ENCODE measurements at regions not wholly inside any gene's neighbourhood (a gene's known extent, or its start where the extent isn't known, plus 50 kb on each side); places are given as distances from the start of the nearest gene placed in this dataset.
"Not testable (repeated sequence)": the region's sequence is repeated elsewhere in the genome, so short reads cannot be mapped to it uniquely, and the experiment has no call there.

DNA sequence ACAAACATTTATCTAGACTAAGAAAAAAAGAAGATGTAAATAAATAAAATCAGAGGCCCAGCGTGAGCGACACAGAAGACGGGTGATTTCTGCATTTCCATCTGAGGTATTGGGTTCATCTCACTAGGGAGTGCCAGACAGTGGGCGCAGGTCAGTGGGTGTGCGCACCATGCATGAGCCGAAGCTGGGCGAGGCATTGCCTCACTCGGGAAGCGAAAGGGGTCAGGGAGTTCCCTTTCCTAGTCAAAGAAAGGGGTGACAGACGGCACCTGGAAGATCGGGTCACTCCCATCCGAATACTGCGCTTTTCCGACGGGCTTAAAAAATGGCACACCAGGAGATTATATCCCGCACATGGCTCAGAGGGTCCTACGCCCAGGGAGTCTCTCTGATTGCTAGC is 79.5 kb upstream of the ABCD2 start:
- not testable (repeated sequence) for H3K4me3 Mint-ChIP-seq; H3K4me1 Mint-ChIP-seq; DNase-seq (ENCODE audit: low spot score in 2 of 2); H3K9me3 Mint-ChIP-seq; H3K27me3 Mint-ChIP-seq; H3K36me3 Mint-ChIP-seq; H3K27ac Mint-ChIP-seq; ATAC-seq (ENCODE audit: low read depth)

DNA sequence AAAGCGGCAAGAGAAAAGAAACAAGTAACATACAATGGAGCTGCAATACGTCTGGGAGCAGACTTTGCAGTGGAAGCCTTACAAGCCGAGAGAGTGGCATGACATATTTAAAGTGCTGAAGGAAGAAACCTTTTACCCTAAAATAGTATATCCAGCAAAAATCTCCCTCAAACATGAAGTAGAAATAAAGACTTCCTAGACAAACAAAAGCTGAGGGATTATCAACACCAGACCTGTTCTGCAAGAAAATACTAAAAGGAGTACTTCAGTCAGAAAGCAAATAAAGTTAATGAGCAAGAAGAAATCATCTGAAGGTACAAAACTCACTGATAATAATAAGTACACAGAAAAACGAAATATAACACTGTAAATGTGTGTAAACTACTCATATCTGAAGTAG is 77.5 kb upstream of the ABCD2 start:
- no peaks in the 10 kb centered on the region for H3K36me3 Mint-ChIP-seq
- H3K27ac Mint-ChIP-seq, result no peak overlapping the region
- H3K4me1 Mint-ChIP-seq, result no peaks in the 10 kb centered on the region
- H3K4me3 Mint-ChIP-seq, result no peak overlapping the region
- peaks cover 4% of the 10 kb centered on the region for H3K9me3 Mint-ChIP-seq
- peaks cover 5% of the 10 kb centered on the region for H3K27me3 Mint-ChIP-seq
- no peak for DNase-seq (ENCODE audit: low spot score in 2 of 2)
- no peak for ATAC-seq (ENCODE audit: low read depth)

- H3K27ac Mint-ChIP-seq, result no peak overlapping the region
- peaks cover 2% of the 10 kb centered on the region for H3K9me3 Mint-ChIP-seq
- no peak for ATAC-seq (ENCODE audit: low read depth)
- no peaks in the 10 kb centered on the region for H3K4me1 Mint-ChIP-seq
- no peak overlapping the region for H3K4me3 Mint-ChIP-seq
- DNase-seq (ENCODE audit: low spot score in 2 of 2), result no peak
- H3K36me3 Mint-ChIP-seq, result no peaks in the 10 kb centered on the region
- H3K27me3 Mint-ChIP-seq, result peaks cover 2% of the 10 kb centered on the region
Observed at GRCh38 chr12:39692258-39692853, 72.8 kb upstream of the ABCD2 start.

DNA sequence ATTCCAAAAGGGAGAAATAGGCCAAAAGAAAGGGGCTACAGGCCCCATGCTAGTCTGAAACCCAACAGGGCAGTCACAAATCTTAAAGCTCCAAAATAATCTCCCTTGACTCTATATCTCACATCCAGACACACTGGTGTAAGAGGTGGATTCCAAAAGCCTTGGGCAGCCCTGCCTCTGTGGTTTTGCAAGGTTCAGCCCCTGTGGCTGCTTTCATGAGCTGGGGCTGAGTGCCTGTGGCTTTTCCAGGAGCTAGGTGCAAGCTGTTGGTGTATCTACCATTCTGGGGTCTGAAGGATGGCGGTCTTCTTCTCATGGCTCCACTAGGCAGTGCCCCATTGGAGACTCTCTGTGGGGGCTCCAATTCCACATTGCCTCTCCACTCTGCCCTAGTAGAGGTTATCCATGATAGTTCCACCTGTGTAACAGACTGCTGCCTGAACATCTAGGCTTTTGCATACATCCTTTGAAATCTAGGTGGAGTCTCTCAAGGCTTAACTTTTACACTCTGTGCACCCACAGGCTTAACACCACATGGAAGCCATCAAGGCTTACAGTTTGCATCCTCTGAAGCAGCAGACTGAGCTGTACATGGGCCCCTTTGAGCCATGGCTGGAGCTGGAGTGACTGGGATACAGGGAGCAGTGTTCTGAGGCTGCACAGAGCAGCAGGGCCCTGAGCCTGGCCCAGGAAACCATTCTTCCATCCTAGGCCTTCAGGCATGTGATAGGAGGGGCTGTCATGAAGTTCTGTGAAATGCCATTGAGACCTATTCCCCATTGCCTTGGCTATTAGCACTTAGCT is 66.5 kb upstream of the ABCD2 start:
- Mint-ChIP-seq H3K4me3 (no peak overlapping the region), H3K27ac (no peak overlapping the region), H3K36me3 (no peaks in the 10 kb centered on the region), H3K27me3 (no peaks in the 10 kb centered on the region), H3K9me3 (no peaks in the 10 kb centered on the region), H3K4me1 (peaks cover 5% of the 10 kb centered on the region)
- DNase-seq (ENCODE audit: low spot score in 2 of 2) (no peak), ATAC-seq (ENCODE audit: low read depth) (no peak)

GRCh38 chr12:39682689-39683477 is 63.3 kb upstream of the ABCD2 start:
- ATAC-seq (ENCODE audit: low read depth) (peak; percentile 59), DNase-seq (ENCODE audit: low spot score in 2 of 2) (no peak)
- Mint-ChIP-seq H3K9me3 (peaks cover 6% of the 10 kb centered on the region), H3K27ac (peak overlapping the region; percentile 84), H3K27me3 (no peaks in the 10 kb centered on the region), H3K4me1 (peaks cover 5% of the 10 kb centered on the region), H3K36me3 (no peaks in the 10 kb centered on the region), H3K4me3 (peak overlapping the region; percentile 77)

- Mint-ChIP-seq H3K4me1 (peaks cover 2% of the 10 kb centered on the region), H3K27ac (no peak overlapping the region), H3K9me3 (peaks cover 15% of the 10 kb centered on the region), H3K27me3 (peaks cover 10% of the 10 kb centered on the region), H3K36me3 (peaks cover 12% of the 10 kb centered on the region), H3K4me3 (no peak overlapping the region)
- ATAC-seq (ENCODE audit: low read depth), result no peak
- no peak for DNase-seq (ENCODE audit: low spot score in 2 of 2)
Observed at GRCh38 chr12:39675263-39675662, 55.7 kb upstream of the ABCD2 start.

DNA sequence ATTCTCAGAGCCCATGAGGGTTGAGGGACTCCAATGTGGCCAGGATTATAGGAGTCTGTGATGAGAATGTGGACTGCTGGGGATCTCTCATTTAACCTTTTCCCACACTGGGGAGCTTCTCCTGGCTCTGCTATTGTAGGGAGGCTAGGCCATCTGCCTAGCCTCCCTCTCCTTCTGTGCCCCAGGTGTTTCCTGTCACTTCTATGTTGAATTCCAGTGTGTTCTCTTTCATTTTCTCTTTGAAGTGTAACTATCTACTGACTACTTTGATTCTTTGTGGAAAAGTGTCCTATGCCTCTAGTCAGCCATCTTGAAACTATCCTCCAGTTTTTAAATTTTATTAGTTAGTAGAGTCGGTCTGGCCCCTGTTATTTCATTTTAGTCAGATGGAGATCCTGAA is 53.4 kb upstream of the ABCD2 start:
- ATAC-seq (ENCODE audit: low read depth), result no peak
- H3K36me3 Mint-ChIP-seq, result peaks cover 14% of the 10 kb centered on the region
- H3K27me3 Mint-ChIP-seq, result peaks cover 12% of the 10 kb centered on the region
- DNase-seq (ENCODE audit: low spot score in 2 of 2), result no peak
- H3K27ac Mint-ChIP-seq, result no peak overlapping the region
- peaks cover 11% of the 10 kb centered on the region for H3K9me3 Mint-ChIP-seq
- peaks cover 5% of the 10 kb centered on the region for H3K4me1 Mint-ChIP-seq
- H3K4me3 Mint-ChIP-seq, result no peak overlapping the region

- H3K4me3 Mint-ChIP-seq, result no peak overlapping the region
- H3K9me3 Mint-ChIP-seq, result peaks cover 11% of the 10 kb centered on the region
- ATAC-seq (ENCODE audit: low read depth) (no peak), DNase-seq (ENCODE audit: low spot score in 2 of 2) (no peak)
- H3K27ac Mint-ChIP-seq, result no peak overlapping the region
- H3K4me1 Mint-ChIP-seq, result peaks cover 5% of the 10 kb centered on the region
- peaks cover 12% of the 10 kb centered on the region for H3K27me3 Mint-ChIP-seq
- H3K36me3 Mint-ChIP-seq, result peaks cover 14% of the 10 kb centered on the region
Observed at GRCh38 chr12:39671898-39672875, 52.6 kb upstream of the ABCD2 start.

DNA sequence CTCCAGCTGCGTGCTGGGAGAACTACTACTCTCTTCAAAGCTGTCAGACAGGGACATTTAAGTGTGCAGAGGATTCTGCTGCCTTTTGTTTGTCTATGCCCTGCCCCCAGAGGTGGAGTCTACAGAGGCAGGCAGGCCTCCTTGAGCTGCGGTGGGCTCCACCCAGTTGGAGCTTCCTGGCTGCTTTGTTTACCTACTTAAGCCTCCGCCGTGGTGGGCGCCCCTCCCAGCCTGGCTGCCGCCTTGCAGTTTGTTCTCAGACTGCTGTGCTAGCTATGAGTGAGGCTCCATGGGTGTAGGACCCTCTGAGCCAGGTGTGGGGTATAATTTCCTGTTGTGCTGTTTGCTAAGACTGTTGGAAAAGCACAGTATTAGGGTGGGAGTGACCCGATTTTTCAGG is 49.9 kb upstream of the ABCD2 start:
- ATAC-seq (ENCODE audit: low read depth); H3K27ac Mint-ChIP-seq; H3K4me1 Mint-ChIP-seq; H3K4me3 Mint-ChIP-seq; DNase-seq (ENCODE audit: low spot score in 2 of 2): not testable (repeated sequence)
- Mint-ChIP-seq H3K27me3 (peaks cover 12% of the 10 kb centered on the region), H3K36me3 (peaks cover 14% of the 10 kb centered on the region), H3K9me3 (peaks cover 11% of the 10 kb centered on the region)
